ACHN (cell line): ENCODE measurements at regions not wholly inside any gene's neighbourhood (a gene's known extent, or its start where the extent isn't known, plus 50 kb on each side); places are given as distances from the start of the nearest gene placed in this dataset.

Source experiments
- DNase-seq: peaks from one replicate; pipeline ENCODE4 v3.0.0-alpha.2; 2015
- in situ Hi-C: cut with HindIII; loops from 2 replicates; pipeline ENCODE4 v1.10.0; 2017; ENCODE audit warnings: low sequenced_read_pairs, low pct_ligation_motif_present, low pct_unique_long_range_greater_than_20kb

- in situ Hi-C loops: no loop called here
- no peak for DNase-seq
These were observed 242.6 kb upstream of the OSR1 start for GRCh38 chr2:19600982-19601381.

- DNase-seq: no peak
- in situ Hi-C loops: no loop called here
These were observed 242.1 kb upstream of the OSR1 start for GRCh38 chr2:19600506-19600905.

- DNase-seq: no peak
- in situ Hi-C loops: no loop called here
These were observed 240.5 kb upstream of the OSR1 start for GRCh38 chr2:19598971-19599370.

- no peak for DNase-seq
- in situ Hi-C loops: no loop called here
These were observed 233.8 kb upstream of the OSR1 start for GRCh38 chr2:19592197-19592596.

GRCh38 chr2:19589791-19590190 is 231.4 kb upstream of the OSR1 start:
- in situ Hi-C loops: no loop called here
- DNase-seq: no peak

GRCh38 chr2:19580830-19581229 is 222.4 kb upstream of the OSR1 start:
- in situ Hi-C loops: no loop called here
- DNase-seq: no peak

GRCh38 chr2:19580264-19580663 is 221.8 kb upstream of the OSR1 start:
- no peak for DNase-seq
- in situ Hi-C loops: no loop called here

- in situ Hi-C loops: no loop called here
- DNase-seq: no peak
These were observed 221.0 kb upstream of the OSR1 start for GRCh38 chr2:19579461-19579860.

- in situ Hi-C loops: no loop called here
- DNase-seq: no peak
These were observed 219.3 kb upstream of the OSR1 start for GRCh38 chr2:19577723-19578122.

- in situ Hi-C loops: no loop called here
These were observed 218.0 kb upstream of the OSR1 start for GRCh38 chr2:19576411-19576810.

GRCh38 chr2:19575641-19576040 is 217.2 kb upstream of the OSR1 start:
- no peak for DNase-seq
- in situ Hi-C loops: no loop called here

More at GRCh38 chr2:19576411-19576810, 218.0 kb upstream of the OSR1 start:
- DNase-seq: no peak

GRCh38 chr2:19574778-19575260 is 216.4 kb upstream of the OSR1 start:
- in situ Hi-C loops: no loop called here
- no peak for DNase-seq

GRCh38 chr2:19573784-19574183 is 215.4 kb upstream of the OSR1 start:
- in situ Hi-C loops: no loop called here
- no peak for DNase-seq

- DNase-seq: no peak
- in situ Hi-C loops: no loop called here
These were observed 213.3 kb upstream of the OSR1 start for GRCh38 chr2:19571773-19572172.

- DNase-seq: no peak
- in situ Hi-C loops: no loop called here
These were observed 210.9 kb upstream of the OSR1 start for GRCh38 chr2:19569300-19569791.

GRCh38 chr2:19568809-19569208 is 210.4 kb upstream of the OSR1 start:
- in situ Hi-C loops: no loop called here
- DNase-seq: no peak

- DNase-seq: no peak
- in situ Hi-C loops: no loop called here
These were observed 202.4 kb upstream of the OSR1 start for GRCh38 chr2:19560785-19561184.

- in situ Hi-C loops: no loop called here
- DNase-seq: no peak
These were observed 201.3 kb upstream of the OSR1 start for GRCh38 chr2:19559596-19560240.

- in situ Hi-C loops: no loop called here
- no peak for DNase-seq
These were observed 198.2 kb upstream of the OSR1 start for GRCh38 chr2:19556648-19557047.

GRCh38 chr2:19554520-19554919 is 196.1 kb upstream of the OSR1 start:
- in situ Hi-C loops: no loop called here
- no peak for DNase-seq

GRCh38 chr2:19552270-19552669 is 193.8 kb upstream of the OSR1 start:
- no peak for DNase-seq
- in situ Hi-C loops: no loop called here
